ENCODE measurements at regions not wholly inside any gene's neighbourhood (a gene's known extent, or its start where the extent isn't known, plus 50 kb on each side); places are given as distances from the start of the nearest gene placed in this dataset.

GRCh38 chr12:59850268-59850667, 254.4 kb downstream of the SLC16A7 start:
- no peak for TF ChIP-seq CTCF (optimal IDR thresholded peaks at IDR 0.05 in 1 of 3, IDR thresholded peaks at IDR 0.05 in 1 of 3, conservative IDR thresholded peaks at IDR 0.05 in 1 of 3; ENCODE audit: extremely low read depth in 1 of 3, insufficient read depth in 2 of 3, low read length in 3 of 3)
- no peak for TF ChIP-seq EZH2 (IDR thresholded peaks at IDR 0.05; ENCODE audit: low read length)
